ENCODE measurements at regions not wholly inside any gene's neighbourhood (a gene's known extent, or its start where the extent isn't known, plus 50 kb on each side); places are given as distances from the start of the nearest gene placed in this dataset.

GRCh38 chr1:242836423-242836822, 311.9 kb upstream of the PLD5 start:
- Histone ChIP-seq H3K79me2 (ENCODE audit: control insufficient read depth, insufficient read depth, low read length) (no peaks in the 10 kb centered on the region), H4K20me1 (ENCODE audit: control insufficient read depth, insufficient read depth) (no peaks in the 10 kb centered on the region), H3K36me3 (ENCODE audit: control insufficient read depth in 2 of 2, insufficient read depth in 2 of 2, low read length in 1 of 2) (no peaks in the 10 kb centered on the region), H3K9me3 (replicated peaks; ENCODE audit: control insufficient read depth, insufficient read depth, low read length) (no peaks in the 10 kb centered on the region), H3K4me3 (no peak overlapping the region), H2AFZ (ENCODE audit: control insufficient read depth, low read depth, low read length) (no peak overlapping the region), H3K4me1 (ENCODE audit: control insufficient read depth, insufficient read depth, low read length) (no peaks in the 10 kb centered on the region), H3K27me3 (replicated peaks in 1 of 2; ENCODE audit: control insufficient read depth in 2 of 2, insufficient read depth in 2 of 2, low read length in 1 of 2) (no peaks in the 10 kb centered on the region), H3K27ac (ENCODE audit: control insufficient read depth, insufficient read depth) (no peak overlapping the region), H3K9ac (ENCODE audit: control insufficient read depth, insufficient read depth, low read length) (no peak overlapping the region), H3K4me2 (ENCODE audit: control insufficient read depth, insufficient read depth) (no peak overlapping the region)
- ChIA-PET RAD21 (ENCODE audit: unreplicated experiment) (no interaction called here), SMC1A (ENCODE audit: uncharacterized antibody, unreplicated experiment) (no interaction called here), POLR2A (no interaction called here), CTCF (no interaction called here)
- DNase-seq (ENCODE audit: low read depth, low spot score): no peak
- TF ChIP-seq MEF2B (IDR thresholded peaks at IDR 0.05; ENCODE audit: partially characterized antibody, poor library complexity, severe bottlenecking) (no peak), ATF3 (IDR thresholded peaks at IDR 0.05; ENCODE audit: borderline replicate concordance, extremely low read depth, low read depth, low read length) (no peak), MXI1 (IDR thresholded peaks at IDR 0.05; ENCODE audit: low read depth, low read length) (no peak), NBN (IDR thresholded peaks at IDR 0.05) (no peak), ZNF622 (IDR thresholded peaks at IDR 0.05) (no peak), FOS (IDR thresholded peaks at IDR 0.05; ENCODE audit: borderline replicate concordance, extremely low read depth, insufficient read length) (no peak), E2F4 (IDR thresholded peaks at IDR 0.05; ENCODE audit: low read depth, low read length) (no peak), HDAC6 (IDR thresholded peaks at IDR 0.05; ENCODE audit: unreplicated experiment) (no peak), RAD51 (IDR thresholded peaks at IDR 0.05) (no peak), NFYA (IDR thresholded peaks at IDR 0.05; ENCODE audit: borderline replicate concordance, low read depth, low read length) (no peak), MTA2 (IDR thresholded peaks at IDR 0.05; ENCODE audit: low read depth) (no peak), SUPT20H (IDR thresholded peaks at IDR 0.05; ENCODE audit: borderline replicate concordance, control insufficient read depth, low read depth, low read length) (no peak)
- TF ChIP-seq, protein P1, sequence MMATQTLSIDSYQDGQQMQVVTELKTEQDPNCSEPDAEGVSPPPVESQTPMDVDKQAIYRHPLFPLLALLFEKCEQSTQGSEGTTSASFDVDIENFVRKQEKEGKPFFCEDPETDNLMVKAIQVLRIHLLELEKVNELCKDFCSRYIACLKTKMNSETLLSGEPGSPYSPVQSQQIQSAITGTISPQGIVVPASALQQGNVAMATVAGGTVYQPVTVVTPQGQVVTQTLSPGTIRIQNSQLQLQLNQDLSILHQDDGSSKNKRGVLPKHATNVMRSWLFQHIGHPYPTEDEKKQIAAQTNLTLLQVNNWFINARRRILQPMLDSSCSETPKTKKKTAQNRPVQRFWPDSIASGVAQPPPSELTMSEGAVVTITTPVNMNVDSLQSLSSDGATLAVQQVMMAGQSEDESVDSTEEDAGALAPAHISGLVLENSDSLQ (IDR thresholded peaks at IDR 0.05): no peak
- TF ChIP-seq, protein P2, sequence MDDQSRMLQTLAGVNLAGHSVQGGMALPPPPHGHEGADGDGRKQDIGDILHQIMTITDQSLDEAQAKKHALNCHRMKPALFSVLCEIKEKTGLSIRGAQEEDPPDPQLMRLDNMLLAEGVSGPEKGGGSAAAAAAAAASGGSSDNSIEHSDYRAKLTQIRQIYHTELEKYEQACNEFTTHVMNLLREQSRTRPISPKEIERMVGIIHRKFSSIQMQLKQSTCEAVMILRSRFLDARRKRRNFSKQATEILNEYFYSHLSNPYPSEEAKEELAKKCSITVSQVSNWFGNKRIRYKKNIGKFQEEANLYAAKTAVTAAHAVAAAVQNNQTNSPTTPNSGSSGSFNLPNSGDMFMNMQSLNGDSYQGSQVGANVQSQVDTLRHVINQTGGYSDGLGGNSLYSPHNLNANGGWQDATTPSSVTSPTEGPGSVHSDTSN (IDR thresholded peaks at IDR 0.05; ENCODE audit: insufficient replicate concordance, low read depth, low read length): no peak
- WGBS (ENCODE audit: insufficient coverage, insufficient replicate concordance, low lambda C conversion rate, missing lambda C conversion rate): 0% methylated on average over 4 of the region's 4 CpGs
- ATAC-seq: no peak
- intact Hi-C loops (cut with micrococcal nuclease; ENCODE audit: unreplicated experiment): no loop called here
- no TSS peak for BruUV-seq (replicated peaks)
- FAIRE-seq: no peak
- in situ Hi-C loops (cut with MboI): no loop called here

All from GM12878 (cell line).